ENCODE measurements at regions not wholly inside any gene's neighbourhood (a gene's known extent, or its start where the extent isn't known, plus 50 kb on each side); places are given as distances from the start of the nearest gene placed in this dataset.

- TF ChIP-seq CTCF (IDR thresholded peaks at IDR 0.05; ENCODE audit: low read length) = no peak
- no peak for TF ChIP-seq EZH2 (optimal IDR thresholded peaks at IDR 0.05; ENCODE audit: low read depth, low read length)
Observed at GRCh38 chr4:62619971-62620370, 1419.8 kb downstream of the ADGRL3 start.
